ENCODE measurements at regions not wholly inside any gene's neighbourhood (a gene's known extent, or its start where the extent isn't known, plus 50 kb on each side); places are given as distances from the start of the nearest gene placed in this dataset.

DNA sequence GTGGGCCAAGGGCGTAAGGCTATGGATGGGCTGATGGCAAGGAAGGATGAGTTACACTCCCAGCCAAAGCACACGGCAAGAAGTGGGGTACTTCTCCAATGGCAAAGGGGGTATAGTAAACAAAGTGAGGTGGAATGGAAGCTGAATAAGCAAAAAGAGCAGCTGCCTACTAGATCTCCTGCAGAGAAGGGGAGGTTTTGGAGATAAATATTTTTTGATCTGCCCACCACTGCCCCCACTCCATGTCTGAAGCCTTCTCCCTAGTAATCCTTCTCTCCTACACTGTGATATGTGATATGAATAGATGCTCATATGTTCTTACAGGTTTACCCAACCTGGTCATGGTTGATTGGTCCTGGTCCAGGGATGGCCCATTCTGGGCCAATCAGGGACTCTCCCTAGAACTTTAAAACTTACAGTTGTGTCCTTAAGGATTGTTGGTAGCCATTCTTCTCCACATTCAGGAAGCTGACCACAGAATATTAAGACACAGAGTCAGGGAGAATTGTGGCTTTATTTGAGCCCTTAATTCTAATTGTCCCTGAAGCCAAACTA lies 436.8 kb downstream of the OMA1 start:
- TF ChIP-seq EZH2 (IDR thresholded peaks at IDR 0.05; ENCODE audit: insufficient read depth, poor library complexity, severe bottlenecking) (no peak), EZH2phosphoT487 (IDR thresholded peaks at IDR 0.05; ENCODE audit: insufficient read depth, low read depth) (no peak)
